ENCODE measurements at regions not wholly inside any gene's neighbourhood (a gene's known extent, or its start where the extent isn't known, plus 50 kb on each side); places are given as distances from the start of the nearest gene placed in this dataset.
"Not testable (repeated sequence)": the region's sequence is repeated elsewhere in the genome, so short reads cannot be mapped to it uniquely, and the experiment has no call there.

GRCh38 chr5:30345539-30346345 lies 847.7 kb upstream of the CDH6 start:
- DNase-seq = not testable (repeated sequence)

- DNase-seq = no peak
Observed at GRCh38 chr5:30343707-30344106, 849.8 kb upstream of the CDH6 start.

GRCh38 chr5:30341466-30341865 lies 852.0 kb upstream of the CDH6 start:
- DNase-seq = no peak

GRCh38 chr5:30337084-30337573 lies 856.4 kb upstream of the CDH6 start:
- DNase-seq = no peak

GRCh38 chr5:30331534-30331933 lies 862.0 kb upstream of the CDH6 start:
- no peak for DNase-seq

GRCh38 chr5:30325795-30326194 lies 867.7 kb upstream of the CDH6 start:
- no peak for DNase-seq

GRCh38 chr5:30324083-30324482 lies 869.4 kb upstream of the CDH6 start:
- DNase-seq = no peak

- DNase-seq = no peak
Observed at GRCh38 chr5:30287890-30288289, 905.6 kb upstream of the CDH6 start.

- DNase-seq = no peak
Observed at GRCh38 chr5:30279237-30279636, 914.2 kb upstream of the CDH6 start.

- no peak for DNase-seq
Observed at GRCh38 chr5:30267026-30267425, 926.5 kb upstream of the CDH6 start.

- no peak for DNase-seq
Observed at GRCh38 chr5:30239331-30240022, 954.0 kb upstream of the CDH6 start.

GRCh38 chr5:30237189-30237588 lies 956.3 kb upstream of the CDH6 start:
- DNase-seq = no peak

GRCh38 chr5:30209755-30210154 lies 983.7 kb upstream of the CDH6 start:
- no peak for DNase-seq

- no peak for DNase-seq
Observed at GRCh38 chr5:30197662-30198061, 995.8 kb upstream of the CDH6 start.

- no peak for DNase-seq
Observed at GRCh38 chr5:30195036-30195435, 998.5 kb upstream of the CDH6 start.

GRCh38 chr5:30194595-30194994 lies 998.9 kb upstream of the CDH6 start:
- no peak for DNase-seq

- no peak for DNase-seq
Observed at GRCh38 chr5:30183795-30184194, 1009.7 kb upstream of the CDH6 start.

- no peak for DNase-seq
Observed at GRCh38 chr5:30156156-30156555, 1037.3 kb upstream of the CDH6 start.

- no peak for DNase-seq
Observed at GRCh38 chr5:30152431-30152830, 1041.1 kb upstream of the CDH6 start.

- DNase-seq = no peak
Observed at GRCh38 chr5:30150231-30150630, 1043.3 kb upstream of the CDH6 start.

- DNase-seq = no peak
Observed at GRCh38 chr5:30149526-30149925, 1044.0 kb upstream of the CDH6 start.

GRCh38 chr5:30147976-30148375 lies 1045.5 kb upstream of the CDH6 start:
- no peak for DNase-seq

GRCh38 chr5:30144059-30144458 lies 1049.4 kb upstream of the CDH6 start:
- not testable (repeated sequence) for DNase-seq

GRCh38 chr5:30142432-30142831 lies 1051.1 kb upstream of the CDH6 start:
- no peak for DNase-seq
